HG03469 (cell line): ENCODE measurements at regions not wholly inside any gene's neighbourhood (a gene's known extent, or its start where the extent isn't known, plus 50 kb on each side); places are given as distances from the start of the nearest gene placed in this dataset.
A peak's percentile ranks its signal among the peaks of the same experiment; 100 is the strongest.
"Not testable (repeated sequence)": the region's sequence is repeated elsewhere in the genome, so short reads cannot be mapped to it uniquely, and the experiment has no call there.

Source experiments
- ATAC-seq: cut with Tn5 transposase; IDR thresholded peaks from one replicate; pipeline ENCODE4 v1.9.1; 2021; ENCODE audit warnings: mild to moderate bottlenecking, moderate library complexity, moderate number of reproducible peaks; ENCODE audit not compliant: unreplicated experiment

DNA sequence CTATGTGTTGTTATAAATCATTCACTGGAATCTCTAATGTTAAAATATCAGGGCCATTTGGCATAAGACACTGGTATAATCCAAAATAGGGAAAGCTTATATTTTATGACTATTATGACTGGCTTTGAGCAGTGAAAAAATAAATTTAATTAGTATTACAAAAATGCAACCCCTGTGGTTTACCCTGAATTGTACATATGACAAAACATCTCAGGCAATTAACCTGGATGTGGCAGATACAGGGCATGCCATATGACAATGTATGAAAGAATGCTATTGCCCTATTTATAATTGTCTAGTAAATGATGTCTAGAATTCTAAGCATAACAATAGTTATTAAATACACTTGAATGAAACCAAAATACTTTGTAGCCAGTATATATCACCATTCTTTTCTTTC, 532.5 kb upstream of the ADGRL4 start:
- ATAC-seq: no peak

DNA sequence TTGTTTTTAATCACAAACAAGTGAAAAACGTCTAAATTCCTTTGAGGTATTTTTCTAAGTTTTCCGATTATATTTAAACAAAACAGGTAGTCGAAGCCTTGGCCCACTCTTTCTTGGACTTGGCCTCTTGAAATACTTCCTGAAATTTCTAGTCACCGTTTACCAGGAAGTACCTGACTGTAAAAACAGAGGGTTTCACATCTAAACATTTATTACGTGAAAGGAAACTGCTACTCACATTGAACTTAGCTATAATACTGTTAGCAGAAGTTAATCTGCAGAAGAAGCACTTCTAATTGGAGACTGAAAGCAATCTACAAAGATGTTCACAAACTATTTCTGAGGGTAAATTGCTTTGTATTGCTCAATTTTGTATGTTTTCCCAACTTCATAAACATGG, 526.0 kb upstream of the ADGRL4 start:
- ATAC-seq: no peak

DNA sequence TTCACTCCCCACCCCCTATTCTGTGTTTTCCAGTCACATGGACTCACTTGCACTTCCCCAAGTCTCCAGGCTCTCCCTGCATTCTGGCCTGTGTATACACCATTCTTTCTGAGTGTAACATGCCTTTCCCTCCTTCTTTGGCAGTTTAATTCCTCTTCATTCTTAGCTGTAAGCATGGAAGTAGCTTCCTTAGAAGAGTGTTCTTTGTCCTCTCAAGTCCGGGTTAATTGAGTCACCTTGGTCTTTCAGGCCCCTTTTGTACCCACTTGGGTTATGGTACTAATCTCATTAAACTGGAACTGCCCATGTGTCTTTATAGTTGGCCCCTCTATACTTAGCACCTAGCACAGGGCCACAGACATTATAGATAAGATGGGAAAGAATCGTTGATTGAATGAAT, 525.3 kb upstream of the ADGRL4 start:
- ATAC-seq: no peak

DNA sequence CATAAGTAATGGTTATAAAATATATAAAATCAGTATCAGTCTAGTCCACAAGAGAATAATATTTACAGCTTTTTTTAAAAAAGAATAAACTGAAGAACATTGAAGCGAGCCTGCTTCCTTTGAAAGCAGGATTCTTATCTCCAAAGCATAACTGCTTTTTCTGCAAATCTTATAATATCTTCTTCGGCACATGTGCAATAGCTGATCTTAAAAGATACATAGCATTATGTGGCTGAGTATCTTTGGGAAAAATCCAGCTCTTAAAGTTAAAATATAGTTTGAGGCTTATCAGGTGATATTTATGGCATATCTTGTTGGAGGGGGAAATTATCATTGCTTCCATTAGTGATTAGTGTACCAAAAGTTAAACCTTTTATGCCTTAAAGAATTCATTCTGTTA, 523.9 kb upstream of the ADGRL4 start:
- ATAC-seq: no peak

DNA sequence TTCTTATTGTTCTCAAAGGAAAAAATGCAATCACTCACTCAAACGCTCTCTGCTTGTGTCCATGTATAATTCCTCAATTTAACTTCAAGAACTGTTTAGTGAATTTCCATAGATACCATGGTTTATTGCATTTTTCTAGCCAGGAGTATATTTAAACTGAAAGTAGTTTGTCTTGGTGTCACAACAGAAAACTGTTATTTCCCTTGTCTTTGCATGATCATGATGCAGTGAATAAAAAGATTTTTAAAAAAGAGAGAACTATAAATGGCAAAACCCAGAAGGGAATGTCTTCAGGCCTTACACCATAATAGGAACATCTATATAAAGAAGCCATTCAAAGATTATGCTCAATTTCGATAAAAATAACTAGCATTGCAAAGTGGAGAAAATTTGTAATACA, 523.5 kb upstream of the ADGRL4 start:
- ATAC-seq: no peak

DNA sequence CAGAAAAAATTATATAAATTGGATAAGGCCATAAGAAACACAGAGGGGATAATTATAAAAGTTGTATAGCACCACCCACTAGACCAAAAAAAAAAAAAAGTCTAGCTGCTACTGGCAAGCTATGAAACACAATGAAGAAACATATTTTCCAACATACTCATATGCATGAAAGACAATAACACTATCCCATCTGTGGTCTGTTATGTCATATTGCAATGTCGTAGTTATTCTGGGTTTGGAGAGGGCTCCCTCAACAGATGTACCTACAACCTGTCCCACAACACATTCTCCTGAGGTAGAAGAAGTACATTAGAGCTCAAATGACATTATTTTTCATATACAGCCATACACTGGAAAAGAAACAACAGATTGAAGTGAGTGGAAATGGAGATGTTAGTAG, 517.6 kb upstream of the ADGRL4 start:
- no peak for ATAC-seq

DNA sequence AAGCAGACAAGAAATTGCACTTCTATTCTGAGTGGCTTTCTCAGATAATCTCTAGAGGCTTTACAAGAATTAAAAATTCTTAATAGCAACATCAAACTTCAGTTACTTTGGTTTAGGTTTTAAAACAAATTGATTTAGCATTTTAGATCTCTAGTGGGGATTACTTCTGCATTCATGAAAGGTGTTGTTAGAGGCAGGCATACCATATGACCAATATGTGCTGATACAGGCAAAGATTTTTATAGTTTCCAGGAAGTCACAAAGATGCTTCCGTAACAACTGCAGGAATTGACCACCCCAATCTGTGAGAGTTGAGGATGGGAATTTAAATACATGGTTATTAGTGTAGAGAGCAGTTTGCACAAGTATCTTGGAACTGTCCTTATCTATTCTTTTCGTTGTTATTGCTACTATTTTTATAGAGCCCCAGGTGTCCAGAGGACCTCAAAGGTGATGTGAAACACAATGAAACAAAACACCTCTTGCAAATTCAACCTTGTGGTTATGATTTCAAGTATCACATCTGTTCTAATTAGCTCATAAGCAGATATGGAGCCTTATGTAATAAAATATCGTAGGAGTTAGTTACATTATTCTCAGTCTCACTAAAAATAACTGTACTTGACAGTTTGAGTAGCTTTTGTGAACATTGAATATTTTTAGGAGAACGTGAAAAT, 512.7 kb upstream of the ADGRL4 start:
- ATAC-seq: peak; percentile 58

DNA sequence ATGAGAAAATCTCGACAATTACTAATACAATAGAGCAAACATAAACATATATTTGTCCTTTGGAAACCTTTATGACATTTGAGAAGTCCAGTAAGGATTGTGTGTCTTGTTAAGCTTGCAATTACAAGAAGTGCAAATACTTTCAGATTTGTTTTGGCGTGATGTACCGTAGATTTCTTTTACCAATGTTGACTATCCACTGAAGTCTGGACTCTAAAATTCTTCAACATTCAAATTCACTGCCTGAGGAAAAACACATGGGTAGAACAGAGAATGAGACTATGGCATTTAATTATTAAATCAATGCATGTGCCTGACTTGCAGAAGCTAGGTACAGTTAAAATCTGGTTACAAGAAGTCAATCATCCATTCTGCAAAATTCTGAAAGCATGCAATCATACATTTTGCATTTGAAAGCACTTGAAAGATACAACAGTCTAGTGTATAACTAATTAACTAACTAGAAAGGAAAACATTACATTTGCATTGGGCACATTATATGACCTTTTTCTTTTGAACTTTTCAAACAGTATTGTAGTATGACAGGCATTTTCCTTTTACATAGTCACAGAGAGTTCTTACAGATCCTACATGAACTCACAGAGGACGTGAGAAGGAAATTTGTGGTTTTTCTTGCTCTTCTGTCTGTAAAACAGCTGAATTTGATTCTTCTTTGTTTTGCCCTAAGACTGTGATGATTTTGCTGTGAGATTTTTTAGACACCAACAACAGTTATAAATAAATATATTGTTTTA, 511.1 kb upstream of the ADGRL4 start:
- ATAC-seq: no peak

DNA sequence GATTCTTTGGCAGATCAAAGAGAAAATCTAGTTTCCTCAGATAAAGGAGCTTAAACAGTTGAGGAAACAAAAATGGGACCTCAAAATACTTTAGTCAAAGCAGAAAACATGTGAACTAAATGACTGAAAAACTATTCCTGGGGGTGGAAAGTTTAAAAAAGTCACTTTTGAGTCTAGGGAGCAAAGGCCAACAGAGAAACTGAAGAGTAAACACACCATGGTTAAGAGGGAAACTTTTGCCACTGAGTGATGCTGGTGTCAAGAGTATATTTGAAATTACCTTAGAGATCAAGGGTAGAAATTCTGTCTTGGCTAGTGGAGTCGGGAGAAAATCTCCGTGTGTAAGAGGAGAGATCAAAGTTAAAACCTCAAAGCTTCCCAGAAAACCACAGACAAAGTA, 501.2 kb upstream of the ADGRL4 start:
- no peak for ATAC-seq

DNA sequence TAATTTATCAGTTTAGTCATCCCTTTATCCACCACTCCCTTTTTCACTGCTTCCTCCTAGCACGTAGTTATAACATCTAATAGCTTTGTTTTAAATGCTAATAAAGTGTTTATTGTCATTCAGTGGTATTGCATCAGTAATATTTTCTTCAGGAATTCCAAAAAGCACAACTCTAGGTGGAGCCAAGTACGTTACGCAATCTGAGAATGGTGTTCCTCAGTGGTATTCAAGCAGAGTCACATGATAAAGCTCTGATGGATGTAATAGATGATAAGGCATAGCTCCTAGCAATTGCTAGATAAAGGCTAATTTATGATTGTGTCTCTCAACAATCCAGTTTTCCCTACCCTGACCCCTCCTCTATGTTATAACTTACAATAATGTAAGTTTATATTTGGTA, 494.6 kb upstream of the ADGRL4 start:
- no peak for ATAC-seq

DNA sequence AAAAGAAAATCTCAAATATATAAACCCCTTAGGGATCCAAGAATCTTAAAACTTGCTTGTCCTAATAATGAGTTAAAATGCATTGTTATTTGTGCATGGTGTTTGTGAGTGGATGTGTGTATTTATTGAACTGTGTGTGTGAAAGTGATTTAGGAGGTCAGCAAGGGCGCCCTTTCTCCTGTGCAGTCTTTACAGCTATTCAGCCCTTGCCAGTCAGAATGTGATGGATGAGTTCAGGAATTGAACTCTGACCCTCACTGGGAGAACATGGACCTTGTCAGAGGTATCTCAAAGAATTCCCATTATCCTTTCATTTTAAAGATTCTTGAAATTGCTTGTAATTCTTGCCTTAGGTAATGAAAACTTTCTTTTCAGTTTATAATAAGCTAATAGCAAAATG, 493.0 kb upstream of the ADGRL4 start:
- ATAC-seq: no peak

DNA sequence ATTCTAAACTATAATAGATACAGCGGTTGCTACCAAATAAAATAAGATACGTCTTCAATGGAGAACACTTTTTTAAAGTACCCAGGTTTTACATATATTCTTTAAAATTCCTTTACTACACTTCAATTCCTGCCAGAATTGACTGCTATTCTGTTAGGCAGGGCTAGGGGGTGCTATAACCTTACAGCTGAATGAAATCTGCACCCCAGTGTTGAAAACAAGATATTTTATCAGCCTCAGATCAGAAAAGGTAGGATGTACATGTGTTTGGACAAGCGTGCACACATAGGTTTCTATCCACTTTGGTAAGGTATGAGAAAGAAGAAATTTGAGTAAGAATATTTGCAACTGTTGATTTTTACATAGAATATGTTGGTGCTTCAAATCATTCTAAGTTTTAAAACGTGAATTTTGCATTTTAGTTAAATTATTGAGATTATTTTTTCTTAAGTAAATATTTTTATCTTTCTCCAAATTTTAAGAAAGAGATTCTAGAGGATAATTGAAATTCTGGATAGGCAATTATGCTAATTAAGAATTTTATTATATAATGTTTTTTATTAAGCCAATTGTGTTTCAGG, 490.8 kb upstream of the ADGRL4 start:
- ATAC-seq: peak; percentile 90

DNA sequence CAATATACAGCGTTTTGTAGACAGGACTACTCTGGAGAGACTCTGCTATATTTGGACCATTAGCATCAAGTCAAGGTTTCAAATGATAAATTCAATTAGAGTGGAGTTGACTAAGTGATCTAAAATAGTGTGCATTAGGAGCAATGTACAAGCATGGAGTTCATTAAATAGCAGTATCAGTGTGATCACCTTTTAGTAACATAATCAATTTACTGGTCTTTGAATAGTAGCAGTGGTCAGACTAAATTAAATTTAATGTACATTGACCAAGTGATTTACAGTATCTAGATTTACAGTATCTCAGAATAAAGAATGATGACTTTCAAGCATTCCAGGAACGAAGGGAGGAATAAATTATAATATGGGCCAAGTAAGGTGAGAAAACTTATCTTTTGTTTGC, 489.6 kb upstream of the ADGRL4 start:
- no peak for ATAC-seq

DNA sequence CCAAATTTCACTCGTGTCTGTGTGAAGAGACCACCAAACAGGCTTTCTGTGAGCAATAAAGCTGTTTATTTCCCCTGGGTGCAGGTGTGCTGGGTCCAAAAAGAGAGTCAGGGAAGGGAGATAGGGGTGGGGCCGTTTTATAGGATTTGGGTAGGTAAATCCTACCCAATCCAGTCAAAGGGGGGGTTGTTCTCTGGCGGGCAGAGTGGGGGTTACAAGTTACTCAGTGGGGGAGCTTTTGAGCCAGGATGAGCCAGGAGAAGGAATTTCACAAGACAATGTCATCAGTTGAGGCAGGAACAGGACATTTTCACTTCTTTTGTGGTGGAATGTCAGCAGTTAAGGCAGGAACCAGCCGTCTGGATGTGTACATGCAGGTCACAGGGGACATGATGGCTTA, 487.2 kb upstream of the ADGRL4 start:
- not testable (repeated sequence) for ATAC-seq

DNA sequence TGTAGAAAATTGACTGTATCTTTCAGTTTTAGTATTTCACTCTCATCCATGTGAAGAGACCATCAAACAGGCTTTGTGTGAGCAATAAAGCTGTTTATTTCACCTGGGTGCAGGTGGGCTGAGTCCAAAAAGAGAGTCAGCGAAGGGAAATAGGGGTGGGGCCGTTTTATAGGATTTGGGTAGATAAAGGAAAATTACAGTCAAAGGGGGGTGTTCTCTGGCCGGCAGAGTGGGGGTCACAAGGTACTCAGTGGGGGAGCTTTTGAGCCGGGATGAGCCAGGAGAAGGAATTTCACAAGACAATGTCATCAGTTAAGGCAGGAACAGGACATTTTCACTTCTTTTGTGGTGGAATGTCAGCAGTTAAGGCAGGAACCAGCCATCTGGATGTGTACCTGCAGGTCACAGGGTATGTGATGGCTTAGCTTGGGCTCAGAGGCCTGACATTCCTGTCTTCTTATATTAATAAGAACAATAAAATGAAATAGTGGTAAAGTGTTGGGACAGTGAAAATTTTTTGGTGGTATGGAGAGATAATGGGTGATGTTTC, 482.1 kb upstream of the ADGRL4 start:
- ATAC-seq: not testable (repeated sequence)

DNA sequence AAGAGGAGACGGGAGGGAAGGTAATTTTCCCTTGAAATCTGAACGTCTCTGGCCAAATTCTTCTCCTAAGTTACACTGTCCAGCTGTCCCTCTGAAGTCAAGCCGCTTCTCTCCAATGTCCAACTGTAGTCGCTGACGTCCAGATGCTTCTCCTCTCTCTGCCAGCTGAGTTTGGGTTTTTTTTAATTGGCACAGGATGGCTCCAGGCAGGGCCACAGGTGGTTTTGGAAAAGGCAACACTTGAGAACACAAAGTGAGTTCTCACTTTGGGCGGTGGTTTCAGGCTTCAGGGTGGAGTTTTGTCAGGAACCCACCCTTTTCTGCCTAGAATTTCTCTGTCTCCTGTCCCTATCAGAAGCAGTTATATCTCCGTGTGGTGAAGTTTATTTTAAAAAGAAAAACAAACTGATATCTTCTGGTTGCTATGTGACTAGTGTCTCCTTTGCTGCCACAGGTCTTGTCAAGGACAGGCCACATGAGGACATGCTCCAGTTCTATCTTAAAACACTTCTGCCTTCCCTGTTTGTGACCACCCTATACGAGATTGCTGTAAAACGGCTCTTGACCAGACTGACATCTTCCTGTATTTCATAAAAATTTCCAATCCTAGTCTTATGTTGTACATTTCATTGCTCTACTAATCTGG, 472.3 kb upstream of the ADGRL4 start:
- ATAC-seq: no peak

DNA sequence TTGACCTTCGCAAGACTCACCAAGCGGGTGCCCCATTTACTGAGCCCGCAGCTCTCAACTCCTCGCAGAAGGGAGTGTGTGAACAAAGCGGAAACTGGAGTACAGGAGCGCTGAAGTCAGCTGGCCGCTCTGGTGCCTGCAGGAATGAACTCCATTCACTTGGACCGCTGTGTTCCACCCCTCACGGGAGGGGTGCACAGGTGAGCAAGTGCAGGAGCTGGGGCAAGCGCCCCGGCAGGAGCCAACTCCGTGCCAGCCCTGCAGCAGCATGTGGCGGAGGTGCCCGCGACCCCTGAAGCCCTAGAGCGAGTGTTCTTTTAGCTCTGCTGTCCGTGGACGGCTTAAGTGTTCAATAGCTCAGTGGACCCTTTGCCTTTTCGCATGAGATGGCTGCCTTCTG, 471.6 kb upstream of the ADGRL4 start:
- ATAC-seq: no peak

DNA sequence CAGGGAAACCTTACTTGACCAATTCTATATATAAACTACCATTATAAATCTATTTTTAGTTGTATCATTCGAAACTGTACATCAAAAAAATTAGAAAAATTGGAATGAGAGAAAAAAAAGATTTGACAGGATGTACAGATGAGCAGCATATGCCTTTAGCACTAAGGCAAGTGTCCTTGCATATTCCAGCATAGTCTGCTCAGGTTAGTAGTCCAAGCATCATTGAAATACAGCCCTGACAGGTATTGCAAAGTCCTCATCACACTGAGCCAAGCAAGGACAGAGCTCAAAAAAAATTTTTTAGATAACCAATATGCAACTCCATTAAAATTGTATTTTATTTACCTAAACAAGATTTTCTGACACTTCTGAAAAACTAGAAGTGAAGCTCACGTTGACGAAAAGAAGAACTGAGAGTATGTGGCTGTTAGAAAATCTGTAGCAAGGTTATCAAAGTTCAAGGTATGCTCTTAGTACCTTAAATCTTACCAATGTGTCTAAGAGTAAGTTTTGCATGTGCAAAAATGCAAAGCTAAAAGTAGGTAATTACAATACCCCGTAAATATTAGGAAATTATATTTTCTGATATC, 465.6 kb upstream of the ADGRL4 start:
- peak; percentile 81 for ATAC-seq

DNA sequence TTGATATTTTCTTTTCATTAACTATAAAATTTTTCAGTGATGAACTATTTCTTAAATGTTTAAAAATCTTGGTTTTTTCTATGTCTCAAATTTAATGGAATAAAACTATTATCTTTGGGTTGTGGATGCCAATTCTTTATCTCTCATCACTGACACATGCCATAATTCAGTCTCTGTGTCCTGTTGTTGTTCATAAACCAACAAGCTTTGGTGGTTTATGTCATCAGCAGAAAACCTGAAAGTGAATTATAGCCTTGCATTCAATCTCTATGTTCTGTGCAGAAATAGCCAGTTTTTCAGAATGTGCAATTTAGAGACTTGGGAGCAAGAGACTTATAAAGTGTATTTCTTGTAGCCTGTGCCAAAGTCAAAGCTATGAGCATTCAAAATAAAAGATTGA, 462.6 kb upstream of the ADGRL4 start:
- ATAC-seq: no peak

DNA sequence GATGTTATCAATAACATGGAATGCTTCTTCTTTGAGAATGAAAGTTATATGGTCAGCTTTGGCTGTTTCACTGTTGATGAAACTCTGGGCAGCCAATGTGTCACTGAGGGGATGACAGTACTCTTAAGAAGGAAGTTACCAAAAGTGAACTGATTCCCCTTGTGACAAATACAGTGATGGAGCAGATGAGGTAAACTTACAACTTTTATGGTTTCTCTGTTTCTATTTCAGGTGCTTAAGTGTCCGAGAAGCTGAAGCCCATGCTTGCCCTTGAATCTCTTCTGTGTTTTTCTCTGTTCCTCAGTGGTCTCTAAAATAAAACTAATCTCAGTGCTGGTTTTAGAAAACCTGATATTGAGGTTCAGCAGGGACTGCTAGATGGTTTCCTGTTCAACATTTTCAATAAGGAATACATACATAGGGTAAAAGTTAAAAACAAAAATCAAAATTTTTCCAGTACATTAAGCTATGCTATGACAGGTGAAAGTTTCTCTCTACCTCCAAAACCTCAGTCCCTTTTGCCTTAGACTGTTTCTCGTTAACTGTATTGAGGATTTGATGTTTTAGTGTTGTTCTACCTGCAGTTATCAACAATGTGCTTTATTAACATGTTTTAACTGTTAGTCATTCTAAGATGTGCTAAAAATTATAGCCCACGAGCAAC, 454.4 kb upstream of the ADGRL4 start:
- ATAC-seq: peak; percentile 98
